ENCODE measurements at regions not wholly inside any gene's neighbourhood (a gene's known extent, or its start where the extent isn't known, plus 50 kb on each side); places are given as distances from the start of the nearest gene placed in this dataset.

DNA sequence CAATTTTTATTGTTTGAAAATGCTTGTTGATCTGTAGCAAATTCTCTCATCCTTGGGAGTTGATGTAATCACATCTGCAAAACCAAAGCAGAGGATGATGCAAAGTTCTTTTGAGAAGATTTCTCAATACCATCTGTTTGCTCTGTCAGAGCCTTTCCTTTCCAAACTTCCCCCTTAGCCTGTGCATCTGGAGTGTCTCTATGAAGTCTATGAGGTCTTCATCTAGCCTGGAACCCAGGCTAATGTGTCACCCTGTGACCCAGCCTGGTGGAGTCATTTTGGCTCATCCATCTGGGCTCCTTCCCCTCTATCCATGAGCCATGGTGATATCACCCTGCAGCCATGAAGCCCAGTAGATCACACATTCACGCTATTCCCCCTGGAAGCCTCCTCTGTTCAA is 123.2 kb upstream of the SLC7A14 start:
- TF ChIP-seq, protein P1, sequence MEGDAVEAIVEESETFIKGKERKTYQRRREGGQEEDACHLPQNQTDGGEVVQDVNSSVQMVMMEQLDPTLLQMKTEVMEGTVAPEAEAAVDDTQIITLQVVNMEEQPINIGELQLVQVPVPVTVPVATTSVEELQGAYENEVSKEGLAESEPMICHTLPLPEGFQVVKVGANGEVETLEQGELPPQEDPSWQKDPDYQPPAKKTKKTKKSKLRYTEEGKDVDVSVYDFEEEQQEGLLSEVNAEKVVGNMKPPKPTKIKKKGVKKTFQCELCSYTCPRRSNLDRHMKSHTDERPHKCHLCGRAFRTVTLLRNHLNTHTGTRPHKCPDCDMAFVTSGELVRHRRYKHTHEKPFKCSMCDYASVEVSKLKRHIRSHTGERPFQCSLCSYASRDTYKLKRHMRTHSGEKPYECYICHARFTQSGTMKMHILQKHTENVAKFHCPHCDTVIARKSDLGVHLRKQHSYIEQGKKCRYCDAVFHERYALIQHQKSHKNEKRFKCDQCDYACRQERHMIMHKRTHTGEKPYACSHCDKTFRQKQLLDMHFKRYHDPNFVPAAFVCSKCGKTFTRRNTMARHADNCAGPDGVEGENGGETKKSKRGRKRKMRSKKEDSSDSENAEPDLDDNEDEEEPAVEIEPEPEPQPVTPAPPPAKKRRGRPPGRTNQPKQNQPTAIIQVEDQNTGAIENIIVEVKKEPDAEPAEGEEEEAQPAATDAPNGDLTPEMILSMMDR (IDR thresholded peaks at IDR 0.05; ENCODE audit: borderline replicate concordance, extremely low read depth, low read length, poor library complexity, severe bottlenecking) = no peak
- TF ChIP-seq EZH2 (IDR thresholded peaks at IDR 0.05; ENCODE audit: borderline replicate concordance, low read depth, low read length, severe bottlenecking) = no peak

Measured in DND-41 (cell line).